ENCODE measurements at regions not wholly inside any gene's neighbourhood (a gene's known extent, or its start where the extent isn't known, plus 50 kb on each side); places are given as distances from the start of the nearest gene placed in this dataset.

GRCh38 chr13:112012705-112013085 lies 54.3 kb upstream of the SOX1 start:
- no peaks in the 10 kb centered on the region for H3K9me3 ChIP-seq
- ATAC-seq (peak in 1 of 2 donors; percentile 15), DNase-seq (no peak)
- no peaks in the 10 kb centered on the region for H3K36me3 ChIP-seq
- TF ChIP-seq, protein P1, sequence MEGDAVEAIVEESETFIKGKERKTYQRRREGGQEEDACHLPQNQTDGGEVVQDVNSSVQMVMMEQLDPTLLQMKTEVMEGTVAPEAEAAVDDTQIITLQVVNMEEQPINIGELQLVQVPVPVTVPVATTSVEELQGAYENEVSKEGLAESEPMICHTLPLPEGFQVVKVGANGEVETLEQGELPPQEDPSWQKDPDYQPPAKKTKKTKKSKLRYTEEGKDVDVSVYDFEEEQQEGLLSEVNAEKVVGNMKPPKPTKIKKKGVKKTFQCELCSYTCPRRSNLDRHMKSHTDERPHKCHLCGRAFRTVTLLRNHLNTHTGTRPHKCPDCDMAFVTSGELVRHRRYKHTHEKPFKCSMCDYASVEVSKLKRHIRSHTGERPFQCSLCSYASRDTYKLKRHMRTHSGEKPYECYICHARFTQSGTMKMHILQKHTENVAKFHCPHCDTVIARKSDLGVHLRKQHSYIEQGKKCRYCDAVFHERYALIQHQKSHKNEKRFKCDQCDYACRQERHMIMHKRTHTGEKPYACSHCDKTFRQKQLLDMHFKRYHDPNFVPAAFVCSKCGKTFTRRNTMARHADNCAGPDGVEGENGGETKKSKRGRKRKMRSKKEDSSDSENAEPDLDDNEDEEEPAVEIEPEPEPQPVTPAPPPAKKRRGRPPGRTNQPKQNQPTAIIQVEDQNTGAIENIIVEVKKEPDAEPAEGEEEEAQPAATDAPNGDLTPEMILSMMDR (IDR thresholded peaks at IDR 0.05) = no peak
- H3K27ac ChIP-seq = no peak overlapping the region
- H3K27me3 ChIP-seq (ENCODE audit: low read depth) = no peaks in the 10 kb centered on the region
- H3K4me3 ChIP-seq = no peak overlapping the region
- intact Hi-C loops (cut with DNase I) = no loop called here
- H3K4me1 ChIP-seq = no peaks in the 10 kb centered on the region

GRCh38 chr13:112013665-112014064 lies 53.3 kb upstream of the SOX1 start:
- Histone ChIP-seq H3K27ac (no peak overlapping the region), H3K4me3 (no peak overlapping the region), H3K27me3 (ENCODE audit: low read depth) (no peaks in the 10 kb centered on the region), H3K9me3 (no peaks in the 10 kb centered on the region), H3K36me3 (no peaks in the 10 kb centered on the region), H3K4me1 (no peaks in the 10 kb centered on the region)
- TF ChIP-seq, protein P1 (IDR thresholded peaks at IDR 0.05) = no peak
- ATAC-seq = no peak
- intact Hi-C loops (cut with DNase I) = no loop called here
- no peak for DNase-seq

DNA sequence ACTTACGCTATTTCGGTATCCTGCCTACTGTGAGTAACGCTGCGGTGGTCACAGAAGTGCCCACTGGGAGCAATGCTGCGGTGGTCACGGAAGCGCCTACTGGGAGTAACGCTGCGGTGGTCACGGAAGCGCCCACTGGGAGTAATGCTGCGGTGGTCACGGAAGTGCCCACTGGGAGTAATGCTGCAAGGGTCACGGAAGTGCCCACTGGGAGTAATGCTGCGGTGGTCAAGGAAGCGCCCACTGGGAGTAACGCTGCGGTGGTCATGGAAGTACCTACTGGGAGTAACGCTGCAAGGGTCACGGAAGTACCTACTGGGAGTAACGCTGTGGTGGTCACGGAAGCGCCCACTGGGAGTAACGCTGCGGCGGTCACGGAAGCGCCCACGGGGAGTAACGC lies 52.1 kb upstream of the SOX1 start:
- Histone ChIP-seq H3K36me3 (no peaks in the 10 kb centered on the region), H3K27me3 (ENCODE audit: low read depth) (no peaks in the 10 kb centered on the region), H3K9me3 (no peaks in the 10 kb centered on the region), H3K4me1 (no peaks in the 10 kb centered on the region), H3K27ac (no peak overlapping the region), H3K4me3 (no peak overlapping the region)
- no peak for DNase-seq
- intact Hi-C loops (cut with DNase I) = no loop called here
- no peak for ATAC-seq
- TF ChIP-seq, protein P1 (IDR thresholded peaks at IDR 0.05) = no peak

All from lower lobe of right lung (tissue), 2 donors.